ENCODE measurements at regions not wholly inside any gene's neighbourhood (a gene's known extent, or its start where the extent isn't known, plus 50 kb on each side); places are given as distances from the start of the nearest gene placed in this dataset.

- H3K4me1 ChIP-seq: peaks cover 3% of the 10 kb centered on the region
- DNase-seq (no peak), ATAC-seq (peak; percentile 12)
- no peaks in the 10 kb centered on the region for H3K27me3 ChIP-seq
- no peak for TF ChIP-seq CTCF (IDR thresholded peaks at IDR 0.05)
- no peaks in the 10 kb centered on the region for H3K36me3 ChIP-seq
- intact Hi-C loops (cut with DNase I): no loop called here
- H3K27ac ChIP-seq: no peak overlapping the region
- H3K4me3 ChIP-seq: no peak overlapping the region
- H3K9me3 ChIP-seq: no peaks in the 10 kb centered on the region
Measured at GRCh38 chr6:111987295-111987694, 66.6 kb upstream of the CCN6 start.

- no peak for TF ChIP-seq CTCF (IDR thresholded peaks at IDR 0.05)
- peaks cover 3% of the 10 kb centered on the region for H3K4me1 ChIP-seq
- ATAC-seq (no peak), DNase-seq (no peak)
- H3K27ac ChIP-seq: no peak overlapping the region
- H3K4me3 ChIP-seq: no peak overlapping the region
- H3K27me3 ChIP-seq: no peaks in the 10 kb centered on the region
- H3K9me3 ChIP-seq: no peaks in the 10 kb centered on the region
- H3K36me3 ChIP-seq: no peaks in the 10 kb centered on the region
- intact Hi-C loops (cut with DNase I): no loop called here
Measured at GRCh38 chr6:111988926-111989325, 65.0 kb upstream of the CCN6 start.

- no peaks in the 10 kb centered on the region for H3K27me3 ChIP-seq
- no peak for TF ChIP-seq CTCF (IDR thresholded peaks at IDR 0.05)
- intact Hi-C loops (cut with DNase I): loop anchor here (5.0 kb wide), 1 partner anchor 277 kb away; no protein-coding TSS in a partner anchor
Measured at GRCh38 chr6:111989743-111990142, 64.2 kb upstream of the CCN6 start.

GRCh38 chr6:111990214-111990613 lies 63.7 kb upstream of the CCN6 start:
- no peaks in the 10 kb centered on the region for H3K9me3 ChIP-seq
- H3K27me3 ChIP-seq: no peaks in the 10 kb centered on the region
- H3K4me1 ChIP-seq: peaks cover 3% of the 10 kb centered on the region
- ATAC-seq (no peak), DNase-seq (no peak)
- intact Hi-C loops (cut with DNase I): loop anchor here (5.0 kb wide), 1 partner anchor 278 kb away; no protein-coding TSS in a partner anchor
- no peak for TF ChIP-seq CTCF (IDR thresholded peaks at IDR 0.05)
- H3K36me3 ChIP-seq: no peaks in the 10 kb centered on the region
- H3K4me3 ChIP-seq: no peak overlapping the region
- H3K27ac ChIP-seq: no peak overlapping the region

More at GRCh38 chr6:111989743-111990142, 64.2 kb upstream of the CCN6 start:
- H3K4me3 ChIP-seq: no peak overlapping the region
- no peak overlapping the region for H3K27ac ChIP-seq
- H3K4me1 ChIP-seq: peaks cover 3% of the 10 kb centered on the region
- ATAC-seq: no peak
- no peaks in the 10 kb centered on the region for H3K36me3 ChIP-seq
- H3K9me3 ChIP-seq: no peaks in the 10 kb centered on the region
- no peak for DNase-seq

- ATAC-seq (no peak), DNase-seq (no peak)
- Histone ChIP-seq H3K4me1 (peaks cover 8% of the 10 kb centered on the region), H3K27ac (no peak overlapping the region), H3K4me3 (no peak overlapping the region), H3K27me3 (no peaks in the 10 kb centered on the region), H3K9me3 (no peaks in the 10 kb centered on the region), H3K36me3 (no peaks in the 10 kb centered on the region)
- TF ChIP-seq CTCF (IDR thresholded peaks at IDR 0.05): no peak
- intact Hi-C loops (cut with DNase I): loop anchor here (5.0 kb wide), 1 partner anchor 281 kb away; no protein-coding TSS in a partner anchor
Measured at GRCh38 chr6:111992851-111993250, 61.1 kb upstream of the CCN6 start.

GRCh38 chr6:111993342-111993741 lies 60.6 kb upstream of the CCN6 start:
- no peaks in the 10 kb centered on the region for H3K27me3 ChIP-seq
- H3K4me3 ChIP-seq: no peak overlapping the region
- no peaks in the 10 kb centered on the region for H3K36me3 ChIP-seq
- H3K4me1 ChIP-seq: peaks cover 8% of the 10 kb centered on the region
- ATAC-seq (no peak), DNase-seq (no peak)
- H3K9me3 ChIP-seq: no peaks in the 10 kb centered on the region
- H3K27ac ChIP-seq: no peak overlapping the region
- intact Hi-C loops (cut with DNase I): loop anchor here (5.0 kb wide), 1 partner anchor 281 kb away; no protein-coding TSS in a partner anchor
- TF ChIP-seq CTCF (IDR thresholded peaks at IDR 0.05): no peak

Measured in upper lobe of right lung (tissue), 1 donor.